Myocyte (in vitro differentiated cells): ENCODE measurements at regions not wholly inside any gene's neighbourhood (a gene's known extent, or its start where the extent isn't known, plus 50 kb on each side); places are given as distances from the start of the nearest gene placed in this dataset.
"Not testable (repeated sequence)": the region's sequence is repeated elsewhere in the genome, so short reads cannot be mapped to it uniquely, and the experiment has no call there.

Experiments used
- DNase-seq: peaks from one replicate; pipeline ENCODE4 v3.0.0-alpha.2; 2012; ENCODE audit warnings: low read depth

- DNase-seq, result no peak
Observed at GRCh38 chr2:65917986-65918385, 485.6 kb upstream of the SPRED2 start.

DNA sequence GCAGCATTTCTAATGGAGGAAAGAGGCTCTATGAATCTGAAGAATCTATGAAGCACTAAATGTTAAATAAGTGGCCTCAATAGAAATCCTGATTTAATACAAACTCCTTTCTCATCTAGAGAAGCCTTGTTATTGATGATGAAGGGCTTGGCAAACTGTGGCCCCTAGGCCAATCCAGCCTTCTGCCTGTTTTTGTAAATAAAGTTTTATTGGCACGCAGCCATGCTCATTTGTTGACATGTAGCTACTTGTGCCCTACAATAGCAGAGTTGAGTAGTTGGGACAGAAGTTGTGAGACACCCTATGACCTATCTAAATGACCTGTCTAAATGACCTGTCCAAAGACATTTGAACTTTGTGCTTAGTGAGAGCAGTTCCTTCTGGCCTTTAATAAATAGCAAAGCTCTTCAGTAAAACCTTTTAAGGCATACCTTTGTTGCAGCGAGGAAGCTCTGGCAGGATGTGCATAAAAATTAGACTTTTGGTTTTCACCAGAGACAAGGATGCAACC is 484.4 kb upstream of the SPRED2 start:
- DNase-seq, result no peak

- DNase-seq, result no peak
Observed at GRCh38 chr2:65916177-65916576, 483.8 kb upstream of the SPRED2 start.

DNA sequence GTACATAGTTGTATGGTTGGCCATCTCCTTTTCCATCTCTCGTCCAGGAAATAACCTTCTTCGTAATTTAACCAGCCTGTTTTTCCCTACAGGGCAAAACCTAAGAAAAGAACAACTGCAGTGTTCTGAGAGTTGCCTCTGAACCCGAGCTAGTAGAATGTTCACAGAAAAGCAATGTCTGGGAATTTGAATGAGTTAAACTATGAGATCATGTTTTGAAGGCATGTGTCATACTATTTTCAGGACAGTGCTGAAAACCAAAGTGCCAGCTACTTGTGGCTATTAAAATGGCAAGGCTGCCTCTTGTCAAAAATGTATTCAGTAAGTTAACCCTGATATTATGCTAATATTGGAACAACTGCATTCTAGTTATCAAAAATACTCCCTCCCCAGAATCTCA is 482.9 kb upstream of the SPRED2 start:
- no peak for DNase-seq

GRCh38 chr2:65914244-65914786 is 481.9 kb upstream of the SPRED2 start:
- DNase-seq, result no peak

GRCh38 chr2:65913813-65914212 is 481.4 kb upstream of the SPRED2 start:
- DNase-seq, result no peak

DNA sequence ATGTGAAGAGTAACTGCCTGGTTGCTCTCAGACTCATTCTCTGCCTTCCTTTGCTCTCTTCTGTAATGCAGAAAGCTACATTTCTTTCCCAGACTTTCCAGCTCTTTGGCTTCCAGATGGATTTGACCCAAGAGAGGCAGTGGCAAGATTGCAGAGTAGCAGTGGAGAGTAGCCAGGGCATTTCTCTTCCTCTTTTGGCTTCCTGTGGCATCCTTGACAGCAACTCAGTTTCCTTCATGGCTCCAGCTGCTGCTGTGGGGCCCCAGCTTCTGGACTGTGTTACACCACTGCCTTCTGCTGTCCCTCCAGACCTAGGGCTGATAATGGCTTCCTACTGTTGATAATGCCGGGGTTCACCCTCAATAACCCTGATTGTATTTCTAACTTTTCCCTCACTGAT is 469.4 kb upstream of the SPRED2 start:
- DNase-seq, result no peak

DNA sequence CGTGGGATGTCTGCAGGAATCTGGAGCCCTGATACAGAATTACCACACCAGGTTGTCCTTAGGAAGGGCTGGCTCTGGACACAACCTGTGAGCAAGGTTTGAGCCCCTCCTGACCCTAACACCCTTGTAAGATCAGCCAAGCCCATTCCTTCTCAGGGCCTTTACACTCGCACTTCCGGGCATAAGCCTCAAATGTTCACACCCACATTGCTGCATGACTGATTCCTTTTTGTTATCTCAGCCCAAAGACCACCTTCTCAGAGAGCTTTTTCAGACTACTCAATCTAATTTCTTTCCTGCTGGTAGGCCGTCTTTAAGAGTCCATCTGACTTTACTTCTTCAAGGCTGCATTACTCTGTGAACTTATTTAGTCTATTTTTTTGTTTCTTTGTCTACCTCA is 464.0 kb upstream of the SPRED2 start:
- DNase-seq, result no peak

- DNase-seq, result not testable (repeated sequence)
Observed at GRCh38 chr2:65890131-65890530, 457.7 kb upstream of the SPRED2 start.

- DNase-seq, result no peak
Observed at GRCh38 chr2:65885266-65885665, 452.9 kb upstream of the SPRED2 start.

GRCh38 chr2:65881592-65881991 is 449.2 kb upstream of the SPRED2 start:
- no peak for DNase-seq

- no peak for DNase-seq
Observed at GRCh38 chr2:65880436-65880835, 448.0 kb upstream of the SPRED2 start.

GRCh38 chr2:65878011-65878340 is 445.6 kb upstream of the SPRED2 start:
- DNase-seq, result no peak

GRCh38 chr2:65877331-65878010 is 445.1 kb upstream of the SPRED2 start:
- DNase-seq, result no peak

GRCh38 chr2:65876114-65876513 is 443.7 kb upstream of the SPRED2 start:
- DNase-seq, result no peak

GRCh38 chr2:65870826-65871225 is 438.4 kb upstream of the SPRED2 start:
- DNase-seq, result no peak

DNA sequence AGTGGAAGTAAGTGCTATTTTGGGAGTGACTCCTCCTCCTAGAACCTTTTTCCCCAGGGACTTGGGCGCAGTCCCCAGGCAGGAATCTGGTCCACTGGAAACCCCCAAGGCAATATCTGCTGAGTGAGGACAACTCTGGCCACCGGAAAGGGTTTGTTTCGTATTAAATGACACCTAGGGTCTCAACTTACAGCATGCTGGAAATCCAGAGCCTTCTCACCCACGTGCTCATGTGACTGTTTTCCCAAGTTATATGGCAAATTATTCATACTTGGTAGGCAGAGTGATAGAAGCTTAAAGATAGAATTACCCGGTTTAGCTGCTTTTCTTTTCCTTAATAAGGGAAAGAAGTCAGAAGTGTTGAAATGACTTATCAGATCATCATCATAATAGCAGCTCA is 436.9 kb upstream of the SPRED2 start:
- DNase-seq, result no peak

- DNase-seq, result no peak
Observed at GRCh38 chr2:65868177-65868576, 435.8 kb upstream of the SPRED2 start.

DNA sequence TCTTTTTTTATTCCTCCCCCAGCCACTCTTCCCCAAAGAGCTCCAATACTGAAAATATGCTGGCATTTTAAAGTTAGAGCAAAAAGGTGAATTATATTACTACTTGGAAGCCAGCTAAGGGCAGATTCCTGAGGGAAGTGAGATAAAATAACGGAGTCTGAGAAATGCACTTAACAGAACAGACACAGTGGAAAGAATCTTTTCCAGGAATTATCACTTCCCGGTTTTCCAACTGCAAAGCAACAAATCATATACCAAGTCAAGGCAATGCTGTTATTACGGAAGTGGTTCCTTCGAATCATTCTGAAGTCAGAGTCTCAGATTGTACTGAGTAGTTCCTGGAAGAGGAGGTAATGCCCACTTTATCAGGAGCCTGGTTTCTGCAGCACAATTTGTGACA is 435.0 kb upstream of the SPRED2 start:
- no peak for DNase-seq

GRCh38 chr2:65866148-65866547 is 433.7 kb upstream of the SPRED2 start:
- no peak for DNase-seq

GRCh38 chr2:65864619-65865018 is 432.2 kb upstream of the SPRED2 start:
- no peak for DNase-seq

DNA sequence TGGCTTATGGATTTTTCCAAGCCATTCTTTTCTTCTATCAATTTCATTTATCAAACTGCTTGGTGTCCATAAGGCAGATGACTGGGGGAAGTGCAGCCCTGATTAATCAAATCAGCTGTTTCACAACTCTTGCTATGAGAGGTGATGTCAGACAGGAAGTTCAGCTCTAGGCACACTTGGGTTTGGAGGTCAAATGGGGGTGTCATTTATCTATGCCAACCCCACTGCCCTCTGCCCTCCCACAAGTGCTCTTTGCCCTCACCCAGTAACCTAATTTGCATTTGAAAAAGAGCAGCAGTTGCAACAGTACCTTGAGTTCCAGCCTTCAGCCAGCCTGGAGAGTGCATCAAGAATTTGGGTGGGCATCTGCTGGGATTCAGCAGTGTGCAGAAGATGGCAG is 431.3 kb upstream of the SPRED2 start:
- DNase-seq, result no peak

DNA sequence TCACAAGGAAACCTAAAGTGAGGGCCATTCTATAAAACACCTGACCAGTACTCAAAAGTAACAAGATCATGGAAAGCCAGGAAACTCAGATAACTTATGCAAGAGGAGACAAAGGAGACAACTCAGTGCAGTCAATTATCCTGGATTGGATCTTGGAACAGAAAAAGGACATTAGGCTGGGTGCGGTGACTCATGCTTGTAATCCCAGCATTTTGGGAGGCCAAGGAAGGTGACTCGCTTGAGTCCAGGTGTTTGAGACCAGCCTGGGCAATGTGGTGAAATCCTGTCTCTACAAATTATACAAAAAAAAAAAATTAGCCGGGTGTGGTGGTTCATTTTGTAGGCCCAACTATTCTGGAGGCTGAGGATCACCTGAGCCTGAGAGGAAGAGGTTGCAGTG is 424.5 kb upstream of the SPRED2 start:
- DNase-seq, result no peak

DNA sequence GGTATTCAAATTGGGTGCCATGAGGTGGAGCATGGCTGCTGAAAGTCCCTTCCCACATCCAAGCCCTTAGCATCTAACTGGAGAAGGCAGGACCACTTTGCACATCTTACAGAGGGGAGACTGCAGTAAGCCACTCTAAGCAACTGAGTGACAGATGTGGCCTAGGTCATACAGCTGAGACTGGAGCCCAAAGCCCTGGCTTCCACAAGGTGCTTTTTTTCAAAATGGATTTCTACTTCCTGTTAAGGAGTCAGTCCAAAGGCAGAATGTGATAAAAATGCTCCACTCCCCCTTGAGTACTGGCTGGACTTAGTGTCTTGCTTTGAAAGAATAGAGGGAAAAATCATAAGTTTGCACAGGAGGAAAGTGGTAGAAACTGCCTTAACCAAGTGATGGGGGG is 424.0 kb upstream of the SPRED2 start:
- DNase-seq, result no peak
